OCI-LY1 (cell line): ENCODE measurements at regions not wholly inside any gene's neighbourhood (a gene's known extent, or its start where the extent isn't known, plus 50 kb on each side); places are given as distances from the start of the nearest gene placed in this dataset.

Experiments
- H2AFZ ChIP-seq: fragments of 200-600 bp; sonication (generic), shearing (Covaris generic); 2 replicates; pipeline ENCODE4 v1.6.0; 2014; ENCODE audit warnings: antibody characterized with exemption, mild to moderate bottlenecking, low read length
- H3F3A ChIP-seq: fragments of 200-600 bp; sonication (generic), shearing (Covaris generic); 2 replicates; pipeline ENCODE4 v1.6.0; 2014; ENCODE audit warnings: mild to moderate bottlenecking, antibody characterized with exemption, low read length, moderate library complexity; ENCODE audit not compliant: insufficient read depth
- H3K27ac ChIP-seq: fragments of 200-600 bp; sonication (generic); 2 replicates; pipeline ENCODE4 v1.5.1; 2014; ENCODE audit warnings: low read length, mixed run types, mild to moderate bottlenecking, low read depth; ENCODE audit not compliant: poor library complexity, severe bottlenecking
- H3K27me3 ChIP-seq: fragments of 200-600 bp; sonication (generic); 2 replicates; pipeline ENCODE4 v1.6.0; 2014; ENCODE audit warnings: antibody characterized with exemption, mild to moderate bottlenecking, low read length, moderate library complexity; ENCODE audit not compliant: insufficient read depth
- H3K36me3 ChIP-seq: fragments of 200-600 bp; sonication (generic); 2 replicates; pipeline ENCODE4 v1.6.1; 2014; ENCODE audit warnings: mild to moderate bottlenecking, antibody characterized with exemption, low read length, moderate library complexity, mixed read lengths; ENCODE audit not compliant: insufficient read depth
- H3K4me1 ChIP-seq: fragments of 200-600 bp; sonication (generic); 2 replicates; pipeline ENCODE4 v1.5.1; 2014; ENCODE audit warnings: mild to moderate bottlenecking, low read length, moderate library complexity; ENCODE audit not compliant: insufficient read depth, severe bottlenecking
- H3K4me2 ChIP-seq: fragments of 200-600 bp; sonication (generic), shearing (Covaris generic); 2 replicates; pipeline ENCODE4 v1.6.1; 2014; ENCODE audit warnings: low read length
- H3K4me3 ChIP-seq: fragments of 200-600 bp; sonication (generic); 2 replicates; pipeline ENCODE4 v1.5.1; 2014; ENCODE audit warnings: low read length, low read depth, mild to moderate bottlenecking, mixed read lengths; ENCODE audit not compliant: poor library complexity, severe bottlenecking
- H3K79me2 ChIP-seq: fragments of 200-600 bp; shearing (Covaris generic); 2 replicates; pipeline ENCODE4 v1.6.1; 2016; ENCODE audit warnings: mixed run types, low read length, mixed read lengths; ENCODE audit not compliant: insufficient read depth
- H3K9ac ChIP-seq: fragments of 200-600 bp; sonication (generic), shearing (Covaris generic); 2 replicates; pipeline ENCODE4 v1.6.1; 2014; ENCODE audit warnings: mild to moderate bottlenecking, low read length, mixed read lengths
- H3K9me2 ChIP-seq: fragments of 200-600 bp; sonication (generic), shearing (Covaris generic); 2 replicates; pipeline ENCODE4 v1.6.1; 2014; ENCODE audit warnings: low read depth, mild to moderate bottlenecking, low read length, mixed read lengths
- H3K9me3 ChIP-seq: fragments of 200-600 bp; shearing (Covaris generic); 2 replicates; pipeline ENCODE4 v1.6.1; 2014; ENCODE audit warnings: low read length, mixed read lengths
- H4K20me1 ChIP-seq: fragments of 200-600 bp; sonication (generic), shearing (Covaris generic); 2 replicates; pipeline ENCODE4 v1.6.0; 2016; ENCODE audit warnings: mild to moderate bottlenecking, low read length; ENCODE audit not compliant: insufficient read depth
- CTCF ChIP-seq: fragments of 200-600 bp; sonication (generic), shearing (Covaris generic); IDR thresholded peaks from 2 replicates; pipeline ENCODE4 v1.5.1; 2017; ENCODE audit warnings: mild to moderate bottlenecking, antibody characterized with exemption, low read length, moderate library complexity, mixed read lengths
- EZH2 ChIP-seq: fragments of 200-600 bp; sonication (generic), shearing (Covaris generic); IDR thresholded peaks from 2 replicates; pipeline ENCODE4 v1.8.0; 2017; ENCODE audit warnings: borderline replicate concordance, mixed run types, mild to moderate bottlenecking, antibody characterized with exemption, low read length, moderate library complexity, mixed read lengths

DNA sequence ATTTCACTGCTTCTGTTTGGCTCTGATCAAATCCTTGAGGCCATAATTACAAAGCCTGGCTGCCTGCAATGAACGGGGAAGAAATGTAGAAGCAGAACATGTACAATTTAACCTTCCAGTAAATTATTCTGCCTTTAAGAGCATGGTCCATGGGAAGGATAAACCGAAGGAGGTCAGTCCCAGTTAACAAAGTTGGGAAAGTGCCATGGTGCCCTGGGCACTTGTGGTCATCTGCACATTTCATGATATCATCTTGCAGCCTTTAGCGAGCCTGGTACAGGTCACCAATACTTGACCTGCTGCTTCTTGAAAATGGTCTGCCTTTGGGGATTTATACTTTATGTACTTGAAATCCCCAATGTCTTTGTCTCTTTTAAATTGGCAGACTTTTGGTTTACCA is 175.9 kb upstream of the KITLG start:
- Histone ChIP-seq H3K27ac (no peak overlapping the region), H3K4me3 (no peak overlapping the region), H3F3A (no peaks in the 10 kb centered on the region), H3K4me2 (no peak overlapping the region), H3K9ac (no peak overlapping the region), H2AFZ (no peak overlapping the region), H3K79me2 (no peaks in the 10 kb centered on the region), H3K9me2 (no peaks in the 10 kb centered on the region), H3K9me3 (no peaks in the 10 kb centered on the region), H3K4me1 (no peaks in the 10 kb centered on the region), H3K27me3 (no peaks in the 10 kb centered on the region), H4K20me1 (no peaks in the 10 kb centered on the region), H3K36me3 (no peaks in the 10 kb centered on the region)
- TF ChIP-seq EZH2: no peak
- no peak for TF ChIP-seq CTCF

GRCh38 chr12:88753707-88754106 is 173.4 kb upstream of the KITLG start:
- H3K27me3 ChIP-seq: no peaks in the 10 kb centered on the region
- no peaks in the 10 kb centered on the region for H3K36me3 ChIP-seq
- H4K20me1 ChIP-seq: no peaks in the 10 kb centered on the region
- no peak for TF ChIP-seq EZH2
- TF ChIP-seq CTCF: no peak
- H3K4me3 ChIP-seq: no peak overlapping the region
- H3K9me3 ChIP-seq: no peaks in the 10 kb centered on the region
- H3K9me2 ChIP-seq: no peaks in the 10 kb centered on the region
- H3K9ac ChIP-seq: no peak overlapping the region
- H2AFZ ChIP-seq: no peak overlapping the region
- no peaks in the 10 kb centered on the region for H3F3A ChIP-seq
- no peak overlapping the region for H3K27ac ChIP-seq
- no peak overlapping the region for H3K4me2 ChIP-seq
- no peaks in the 10 kb centered on the region for H3K4me1 ChIP-seq
- no peaks in the 10 kb centered on the region for H3K79me2 ChIP-seq

DNA sequence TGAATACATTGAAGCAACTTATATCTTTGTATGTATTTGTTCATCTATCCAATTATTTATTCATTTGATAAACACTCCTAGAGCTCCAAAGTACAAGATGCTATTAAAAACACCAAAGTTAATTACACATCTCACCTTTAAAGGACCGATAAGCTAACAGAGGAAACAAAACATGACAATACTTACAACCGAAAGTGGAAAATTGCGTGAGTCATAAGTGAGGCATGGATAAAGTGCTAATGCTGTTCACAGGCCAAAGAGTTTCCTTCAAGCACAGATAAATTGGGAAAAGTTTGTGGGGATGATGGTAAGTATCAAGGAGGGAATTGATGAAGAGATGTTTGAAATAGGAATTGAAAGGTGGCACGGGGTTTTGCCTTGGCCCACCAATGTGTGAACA is 172.8 kb upstream of the KITLG start:
- no peaks in the 10 kb centered on the region for H3K9me3 ChIP-seq
- no peaks in the 10 kb centered on the region for H3F3A ChIP-seq
- no peaks in the 10 kb centered on the region for H3K79me2 ChIP-seq
- no peaks in the 10 kb centered on the region for H3K27me3 ChIP-seq
- no peak overlapping the region for H2AFZ ChIP-seq
- H3K4me3 ChIP-seq: no peak overlapping the region
- no peaks in the 10 kb centered on the region for H3K9me2 ChIP-seq
- no peaks in the 10 kb centered on the region for H3K36me3 ChIP-seq
- no peak overlapping the region for H3K27ac ChIP-seq
- TF ChIP-seq CTCF (no peak), EZH2 (no peak)
- no peaks in the 10 kb centered on the region for H3K4me1 ChIP-seq
- H3K4me2 ChIP-seq: no peak overlapping the region
- H4K20me1 ChIP-seq: no peaks in the 10 kb centered on the region
- H3K9ac ChIP-seq: no peak overlapping the region
